Smooth muscle cell (in vitro differentiated cells): ENCODE measurements at regions not wholly inside any gene's neighbourhood (a gene's known extent, or its start where the extent isn't known, plus 50 kb on each side); places are given as distances from the start of the nearest gene placed in this dataset.

Experiments
- DNase-seq: peaks from one replicate; lab custom pipeline; 2025; ENCODE audit not compliant: unreplicated experiment; lab: John Stamatoyannopoulos, UW
- H2AFZ ChIP-seq: fragments of 200-600 bp; sonication (generic); 2 replicates; pipeline ENCODE4 v1.6.0; 2016; ENCODE audit warnings: antibody characterized with exemption, low read depth, mild to moderate bottlenecking
- H3F3A ChIP-seq: fragments of 200-600 bp; sonication (generic); 2 replicates; pipeline ENCODE4 v1.6.0; 2017; ENCODE audit warnings: antibody characterized with exemption, low read depth
- H3K27ac ChIP-seq: fragments of 200-600 bp; sonication (generic); 2 replicates; pipeline ENCODE4 v1.5.1; 2016; ENCODE audit warnings: low read depth, mild to moderate bottlenecking
- H3K27me3 ChIP-seq: fragments of 200-600 bp; sonication (generic); 2 replicates; pipeline ENCODE4 v1.6.1; 2016; ENCODE audit warnings: low read depth, mild to moderate bottlenecking
- H3K36me3 ChIP-seq: fragments of 200-600 bp; sonication (generic); 2 replicates; pipeline ENCODE4 v1.5.1; 2016; ENCODE audit warnings: low read depth
- H3K4me1 ChIP-seq: fragments of 200-600 bp; sonication (generic); 2 replicates; pipeline ENCODE4 v1.5.1; 2016; ENCODE audit warnings: low read depth
- H3K4me2 ChIP-seq: fragments of 200-600 bp; sonication (generic); 2 replicates; pipeline ENCODE4 v1.6.0; 2016; ENCODE audit warnings: mild to moderate bottlenecking
- H3K4me3 ChIP-seq: fragments of 200-600 bp; sonication (generic); 2 replicates; pipeline ENCODE4 v1.5.1; 2016; ENCODE audit warnings: mild to moderate bottlenecking
- H3K79me2 ChIP-seq: fragments of 200-600 bp; sonication (generic); 2 replicates; pipeline ENCODE4 v1.6.0; 2016; ENCODE audit warnings: low read depth, mild to moderate bottlenecking
- H3K9ac ChIP-seq: fragments of 200-600 bp; sonication (generic); 2 replicates; pipeline ENCODE4 v1.6.0; 2016; ENCODE audit warnings: low read depth
- H3K9me3 ChIP-seq: fragments of 200-600 bp; sonication (generic); replicated peaks from 2 replicates; pipeline ENCODE4 v1.5.1; 2016; ENCODE audit warnings: low read depth
- H4K20me1 ChIP-seq: fragments of 200-600 bp; sonication (generic); 2 replicates; pipeline ENCODE4 v1.6.0; 2016; ENCODE audit warnings: low read depth
- CTCF ChIP-seq: fragments of 200-600 bp; sonication (generic); IDR thresholded peaks from 2 replicates; pipeline ENCODE4 v1.5.1; 2017; ENCODE audit warnings: borderline replicate concordance, mild to moderate bottlenecking, antibody characterized with exemption; ENCODE audit not compliant: insufficient read depth, poor library complexity, severe bottlenecking
- WGBS: methylation state at CpG from one replicate; pipeline ENCODE4 v1.1.7; 2016; ENCODE audit warnings: low lambda C conversion rate; 5-methylcytosine and 5-hydroxymethylcytosine counted together

GRCh38 chr6:77979204-77979603 is 326.4 kb downstream of the MEI4 start:
- Histone ChIP-seq H3F3A (no peaks in the 10 kb centered on the region), H3K4me2 (no peak overlapping the region), H3K4me3 (no peak overlapping the region), H2AFZ (no peak overlapping the region), H3K9me3 (no peaks in the 10 kb centered on the region), H3K79me2 (no peaks in the 10 kb centered on the region), H4K20me1 (no peaks in the 10 kb centered on the region), H3K27me3 (no peaks in the 10 kb centered on the region), H3K27ac (no peak overlapping the region), H3K9ac (no peak overlapping the region), H3K4me1 (no peaks in the 10 kb centered on the region), H3K36me3 (no peaks in the 10 kb centered on the region)
- TF ChIP-seq CTCF, result no peak
- no peak for DNase-seq
- WGBS, result 92% methylated on average over 2 of the region's 2 CpGs

- 86% methylated on average over 2 of the region's 2 CpGs for WGBS
- no peaks in the 10 kb centered on the region for H3K79me2 ChIP-seq
- no peaks in the 10 kb centered on the region for H3F3A ChIP-seq
- no peak overlapping the region for H3K4me3 ChIP-seq
- no peak overlapping the region for H2AFZ ChIP-seq
- H3K4me1 ChIP-seq, result no peaks in the 10 kb centered on the region
- no peak overlapping the region for H3K27ac ChIP-seq
- H3K9me3 ChIP-seq, result no peaks in the 10 kb centered on the region
- no peaks in the 10 kb centered on the region for H3K36me3 ChIP-seq
- no peaks in the 10 kb centered on the region for H3K27me3 ChIP-seq
- no peak overlapping the region for H3K4me2 ChIP-seq
- H4K20me1 ChIP-seq, result no peaks in the 10 kb centered on the region
- no peak for DNase-seq
- no peak for TF ChIP-seq CTCF
- H3K9ac ChIP-seq, result no peak overlapping the region
Measured at GRCh38 chr6:77986380-77987034, 333.7 kb downstream of the MEI4 start.

GRCh38 chr6:77987035-77987384 is 334.2 kb downstream of the MEI4 start:
- Histone ChIP-seq H3F3A (no peaks in the 10 kb centered on the region), H3K36me3 (no peaks in the 10 kb centered on the region), H3K9me3 (no peaks in the 10 kb centered on the region), H3K9ac (no peak overlapping the region), H3K79me2 (no peaks in the 10 kb centered on the region), H3K4me3 (no peak overlapping the region), H3K27me3 (no peaks in the 10 kb centered on the region), H4K20me1 (no peaks in the 10 kb centered on the region), H3K4me2 (no peak overlapping the region), H3K4me1 (no peaks in the 10 kb centered on the region), H2AFZ (no peak overlapping the region), H3K27ac (no peak overlapping the region)
- no peak for DNase-seq
- no peak for TF ChIP-seq CTCF

GRCh38 chr6:78010130-78010529 is 357.3 kb downstream of the MEI4 start:
- no peak overlapping the region for H3K27ac ChIP-seq
- H2AFZ ChIP-seq, result no peak overlapping the region
- no peaks in the 10 kb centered on the region for H4K20me1 ChIP-seq
- no peaks in the 10 kb centered on the region for H3K9me3 ChIP-seq
- H3K4me1 ChIP-seq, result no peaks in the 10 kb centered on the region
- no peak for TF ChIP-seq CTCF
- H3K9ac ChIP-seq, result no peak overlapping the region
- DNase-seq, result no peak
- no peak overlapping the region for H3K4me3 ChIP-seq
- H3F3A ChIP-seq, result no peaks in the 10 kb centered on the region
- no peaks in the 10 kb centered on the region for H3K36me3 ChIP-seq
- no peaks in the 10 kb centered on the region for H3K27me3 ChIP-seq
- WGBS, result 88% methylated on average over 1 of the region's 1 CpG
- H3K79me2 ChIP-seq, result no peaks in the 10 kb centered on the region
- H3K4me2 ChIP-seq, result no peak overlapping the region
